ENCODE measurements at regions not wholly inside any gene's neighbourhood (a gene's known extent, or its start where the extent isn't known, plus 50 kb on each side); places are given as distances from the start of the nearest gene placed in this dataset.
"Not testable (repeated sequence)": the region's sequence is repeated elsewhere in the genome, so short reads cannot be mapped to it uniquely, and the experiment has no call there.

DNA sequence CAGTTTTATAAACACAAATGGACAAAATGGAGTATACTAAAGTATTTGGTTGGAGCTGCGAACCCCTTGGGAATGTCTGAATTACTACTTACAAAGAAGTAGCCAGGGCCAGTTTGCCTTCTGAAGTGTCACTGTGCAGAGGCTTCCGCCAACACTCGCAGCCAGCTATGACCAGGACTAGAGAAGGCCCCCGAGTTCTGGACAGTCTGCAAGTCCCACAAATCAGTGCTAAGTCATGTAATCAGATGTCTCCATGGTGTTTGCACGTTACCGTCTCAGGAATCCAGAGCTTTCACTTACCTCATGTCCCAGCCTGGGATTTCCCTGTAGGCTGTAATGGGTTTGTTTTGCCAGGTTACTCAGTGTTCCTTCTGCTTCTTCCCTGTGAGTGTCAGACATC lies 106.6 kb upstream of the SPAG17 start:
- ATAC-seq: no peak

DNA sequence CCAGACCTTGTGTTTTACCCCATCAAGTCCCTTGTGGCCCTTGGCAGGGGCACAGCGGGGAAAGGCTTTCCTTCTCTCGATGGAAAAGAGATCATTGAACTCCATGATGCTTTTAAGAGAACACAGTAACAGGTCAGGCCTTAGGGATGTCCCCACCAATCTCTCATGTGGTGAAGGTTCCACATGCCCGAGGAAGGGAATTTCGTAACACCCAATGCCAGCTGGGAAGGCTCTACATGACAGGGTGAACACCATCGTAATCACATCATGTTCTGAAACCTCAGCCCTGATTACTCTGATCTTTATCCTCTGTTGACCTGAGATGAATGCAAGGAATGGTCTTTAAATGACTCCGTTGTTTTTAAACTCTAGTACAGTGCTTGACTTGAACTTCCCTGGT lies 105.5 kb upstream of the SPAG17 start:
- ATAC-seq: no peak

DNA sequence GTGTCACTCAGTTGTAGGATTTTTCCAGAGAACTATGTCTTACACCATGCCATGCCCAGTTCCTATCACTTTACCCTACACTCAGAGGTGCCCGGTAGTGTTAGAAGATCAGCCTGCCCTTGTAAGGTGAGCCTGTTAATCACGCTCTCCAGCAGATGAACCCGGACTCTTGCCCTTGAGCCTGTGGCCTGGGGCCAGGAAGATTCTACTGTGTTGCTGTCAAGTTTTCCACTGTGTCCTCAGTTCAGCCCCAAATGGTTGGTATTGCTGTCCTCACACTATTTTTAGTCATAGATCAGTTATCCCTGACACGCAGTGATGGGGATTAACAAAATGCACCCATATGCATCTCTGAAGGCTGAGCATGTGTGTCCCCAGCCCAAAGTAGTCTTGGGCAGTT lies 105.0 kb upstream of the SPAG17 start:
- ATAC-seq: no peak

DNA sequence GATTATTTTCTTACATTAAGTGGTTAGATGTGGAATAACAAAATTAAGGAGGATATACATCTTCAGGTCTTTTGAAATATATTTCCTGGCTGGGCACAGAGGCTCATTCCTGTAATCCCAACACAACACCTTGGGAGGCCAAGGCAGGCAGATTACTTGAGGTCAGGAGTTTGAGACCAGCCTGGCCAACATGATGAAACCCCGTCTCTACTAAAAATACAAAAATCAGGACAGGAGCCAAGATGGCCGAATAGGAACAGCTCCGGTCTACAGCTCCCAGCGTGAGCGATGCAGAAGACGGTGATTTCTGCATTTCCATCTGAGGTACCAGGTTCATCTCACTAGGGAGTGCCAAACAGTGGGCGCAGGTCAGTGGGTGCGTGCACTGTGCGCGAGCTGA lies 95.6 kb upstream of the SPAG17 start:
- ATAC-seq: not testable (repeated sequence)

DNA sequence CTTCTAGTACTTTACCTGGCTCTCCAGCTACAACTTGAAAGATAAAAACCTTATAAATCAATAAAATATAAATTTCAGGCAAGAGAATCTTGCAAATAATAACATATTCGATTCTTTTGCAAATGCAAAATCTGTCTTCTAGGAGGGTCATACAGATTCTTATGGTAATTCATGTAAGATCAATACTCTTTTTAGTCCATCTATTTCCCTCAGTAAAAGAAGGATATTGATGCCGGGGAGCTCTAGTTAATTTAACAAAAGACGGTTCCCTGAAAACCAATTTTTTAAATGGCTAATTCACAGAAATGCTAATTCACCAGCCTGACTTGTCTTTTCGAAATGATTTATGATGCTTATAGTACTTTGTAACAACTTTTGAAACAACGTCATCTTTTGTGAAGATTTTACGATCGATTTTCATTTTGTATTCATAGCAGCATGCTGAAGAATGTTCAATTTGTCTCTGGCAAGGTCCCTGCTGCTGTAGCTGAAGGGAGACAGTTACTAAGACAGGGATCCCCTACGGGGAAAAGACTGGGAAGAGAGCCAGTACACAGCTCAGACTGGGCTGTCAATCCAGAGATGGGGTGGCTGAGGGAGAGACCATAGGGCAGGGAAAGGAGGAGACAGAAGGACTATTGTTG lies 90.6 kb upstream of the SPAG17 start:
- no peak for ATAC-seq

DNA sequence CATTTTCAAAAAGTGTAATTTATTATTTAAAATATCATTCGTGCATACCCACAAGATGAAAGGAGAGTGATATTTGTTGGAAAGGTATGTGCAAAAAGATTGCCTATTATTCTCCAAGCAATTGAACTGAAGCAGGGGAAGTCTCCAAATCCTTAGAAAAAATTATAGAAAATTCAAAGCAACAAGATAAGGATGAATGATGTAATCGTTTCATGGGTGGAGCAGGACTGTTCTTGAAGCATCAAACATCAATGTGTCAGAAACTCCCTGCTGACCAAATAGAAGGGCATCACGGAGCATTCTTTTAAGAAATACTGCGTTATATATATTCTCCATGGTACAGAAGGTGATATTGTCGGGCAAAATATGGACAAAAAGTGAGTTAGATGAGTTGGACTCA lies 87.9 kb upstream of the SPAG17 start:
- ATAC-seq: no peak

DNA sequence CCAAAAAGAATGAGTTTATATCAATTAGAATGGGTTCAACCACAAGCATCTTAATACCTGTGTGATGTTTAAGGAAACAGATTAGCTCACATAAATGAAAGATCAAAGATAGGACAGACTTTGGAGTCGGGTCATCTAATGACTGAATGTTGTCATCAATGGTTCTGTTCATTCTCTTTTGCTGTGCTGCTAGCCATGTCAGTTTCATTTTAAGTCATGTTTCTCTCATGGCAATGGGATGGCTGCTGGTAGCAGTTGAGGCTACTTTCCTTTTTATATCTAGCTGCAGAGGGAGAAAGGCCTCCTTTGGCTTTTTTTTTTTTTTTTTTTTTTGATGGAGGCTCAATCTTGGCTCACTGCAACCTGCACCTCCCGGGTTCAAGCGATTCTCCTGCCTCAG lies 86.9 kb upstream of the SPAG17 start:
- ATAC-seq: no peak

DNA sequence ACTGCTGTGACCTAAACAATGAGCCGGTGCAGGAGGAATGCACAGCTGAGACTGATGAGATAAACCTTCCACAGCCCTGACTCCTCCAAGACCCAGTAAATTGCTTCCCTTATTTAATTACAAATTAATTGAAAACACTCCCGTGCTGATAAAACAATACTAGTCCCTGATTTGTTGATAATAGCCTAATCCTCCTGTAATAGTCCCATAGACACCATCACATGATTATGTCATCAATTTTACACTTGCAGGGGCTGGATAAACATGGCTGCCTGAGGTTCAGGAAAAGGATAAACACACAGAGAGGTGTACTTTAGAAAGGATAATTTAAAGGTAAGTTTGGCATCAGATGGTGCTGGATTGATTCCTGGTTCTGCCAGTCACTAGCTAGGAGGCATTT lies 84.6 kb upstream of the SPAG17 start:
- ATAC-seq: no peak

DNA sequence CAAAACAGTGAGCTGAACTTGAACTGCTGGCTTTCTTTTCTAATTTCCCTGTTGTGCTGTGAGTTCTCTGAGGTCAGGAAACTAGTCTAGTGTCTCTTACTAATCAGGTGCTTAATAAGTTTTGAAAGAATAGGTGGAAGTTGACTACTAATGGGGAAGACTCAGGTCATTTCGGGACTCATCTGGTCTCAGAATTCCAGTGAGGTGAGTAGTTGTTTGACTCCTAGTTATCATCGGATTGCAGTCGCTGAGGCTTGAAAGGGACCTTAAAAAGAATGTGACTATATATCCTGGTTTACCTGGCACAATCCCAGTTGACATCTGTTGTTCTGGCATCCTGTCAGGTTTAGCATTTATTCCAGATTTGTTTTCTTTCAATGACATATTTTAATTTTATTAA lies 81.4 kb upstream of the SPAG17 start:
- peak; percentile 58 for ATAC-seq

DNA sequence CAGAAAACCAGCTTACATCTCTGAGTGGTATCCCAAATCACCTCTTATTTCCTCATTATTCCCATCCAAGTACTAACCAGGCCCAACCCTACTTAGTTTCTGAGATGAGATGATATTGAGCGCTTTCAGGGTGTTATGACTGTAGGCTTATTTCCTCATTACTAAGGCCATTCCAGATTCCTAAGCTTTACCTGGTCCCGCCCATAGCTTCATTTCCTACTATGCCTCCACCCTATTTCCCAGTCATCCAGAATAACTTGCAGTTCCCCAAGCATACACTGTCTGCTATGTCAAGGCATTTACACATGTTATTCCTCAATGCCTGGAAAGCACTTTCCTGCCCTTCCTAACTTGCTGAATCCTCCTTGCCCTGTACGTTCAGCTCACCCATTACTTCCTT lies 79.3 kb upstream of the SPAG17 start:
- ATAC-seq: peak; percentile 80

DNA sequence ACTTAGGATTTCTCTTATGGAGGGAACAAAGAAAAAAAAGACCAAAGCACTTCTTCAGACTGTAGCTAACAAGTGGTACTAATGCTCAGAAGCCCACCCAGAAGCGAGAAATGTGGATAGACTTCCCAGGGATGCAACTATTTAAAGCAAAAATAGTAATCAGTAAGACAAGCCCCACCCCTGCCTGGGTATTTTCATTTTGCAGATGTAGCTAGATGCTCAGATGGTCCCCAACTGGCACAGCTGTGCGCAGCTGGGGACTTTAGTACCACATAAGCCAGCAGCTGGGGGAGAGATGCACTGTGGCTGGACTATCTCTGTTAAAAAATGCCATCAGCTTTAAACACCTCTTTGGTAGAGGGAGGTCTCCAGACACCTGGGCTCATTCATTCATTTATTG lies 77.8 kb upstream of the SPAG17 start:
- ATAC-seq: no peak

DNA sequence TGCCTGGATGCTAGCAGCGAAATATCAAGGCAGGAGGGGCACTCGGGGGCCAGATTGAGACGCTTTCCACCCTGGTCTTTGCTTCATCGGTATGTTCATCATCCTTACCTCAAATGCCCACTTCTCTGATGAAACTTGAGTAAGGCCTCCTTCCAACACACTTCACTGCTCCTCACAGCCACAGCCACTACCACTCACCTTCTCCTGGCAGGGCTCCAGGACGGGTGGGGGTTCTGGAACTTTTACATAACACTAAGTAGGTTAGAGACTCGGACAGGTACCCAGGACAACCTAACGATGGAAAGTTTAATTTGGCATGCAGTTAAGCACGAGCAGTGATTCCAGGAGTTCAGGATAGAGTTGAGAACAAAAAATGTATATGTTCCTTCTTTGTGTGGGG lies 73.9 kb upstream of the SPAG17 start:
- ATAC-seq: no peak

DNA sequence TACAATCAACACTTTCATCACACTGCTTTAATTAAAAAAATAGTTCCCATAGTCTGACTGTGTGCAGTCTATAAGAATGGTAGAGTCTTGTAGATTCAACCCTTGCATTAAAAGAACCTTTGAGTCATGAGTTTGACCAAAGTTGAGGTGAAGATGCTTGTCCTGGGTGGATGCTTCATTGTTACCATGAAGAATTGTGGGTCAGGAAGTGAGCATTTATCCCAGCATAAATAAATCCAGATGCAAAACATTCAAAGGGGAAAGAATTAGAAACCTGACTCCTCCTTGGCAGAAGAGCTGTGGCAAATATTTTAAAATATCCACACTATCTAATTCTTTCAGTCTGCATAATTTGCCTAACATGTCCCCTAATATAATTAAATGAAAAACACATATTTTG lies 72.9 kb upstream of the SPAG17 start:
- no peak for ATAC-seq

DNA sequence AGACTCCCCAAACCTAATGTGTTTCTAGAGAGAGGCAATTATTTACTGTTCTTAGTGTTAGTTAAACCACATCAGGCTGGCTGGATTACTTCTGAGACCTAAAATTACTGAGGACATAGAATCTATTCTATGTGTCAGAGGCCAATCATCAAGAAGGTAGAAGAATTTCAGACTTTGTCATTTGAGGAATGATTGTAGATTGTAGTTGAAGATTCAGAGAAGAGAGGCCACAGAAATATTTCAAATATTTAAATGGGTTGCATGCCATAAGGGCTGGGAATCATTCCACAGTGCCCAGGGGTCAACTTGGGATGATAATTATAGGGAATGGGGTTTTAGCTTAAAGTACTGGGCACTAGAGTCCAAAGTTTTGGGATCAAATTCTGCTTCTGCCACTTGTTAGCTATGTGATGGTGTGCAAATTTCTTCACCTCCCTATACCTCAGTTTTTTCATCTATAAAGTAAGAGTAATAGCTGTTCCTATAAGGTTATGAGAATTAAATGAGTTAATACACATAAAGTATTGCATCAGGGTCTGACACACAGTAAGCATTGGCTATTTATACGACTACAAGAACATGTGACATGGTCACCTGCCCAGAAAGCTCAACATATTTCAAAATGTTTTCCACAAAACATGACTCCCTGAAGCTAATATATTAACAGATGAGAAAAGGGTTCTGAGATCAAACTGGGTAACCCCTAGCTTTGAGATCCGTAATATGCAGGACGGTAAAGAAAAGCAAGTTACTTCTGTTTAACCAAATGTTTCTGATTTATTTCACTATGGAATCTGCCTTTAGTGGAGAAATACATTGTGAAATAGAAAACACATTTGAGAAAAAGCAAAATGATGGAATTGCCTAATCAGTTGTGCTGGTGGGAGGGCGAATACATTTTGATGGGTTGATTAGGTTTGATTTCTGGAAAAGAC lies 69.7 kb upstream of the SPAG17 start:
- ATAC-seq: no peak

DNA sequence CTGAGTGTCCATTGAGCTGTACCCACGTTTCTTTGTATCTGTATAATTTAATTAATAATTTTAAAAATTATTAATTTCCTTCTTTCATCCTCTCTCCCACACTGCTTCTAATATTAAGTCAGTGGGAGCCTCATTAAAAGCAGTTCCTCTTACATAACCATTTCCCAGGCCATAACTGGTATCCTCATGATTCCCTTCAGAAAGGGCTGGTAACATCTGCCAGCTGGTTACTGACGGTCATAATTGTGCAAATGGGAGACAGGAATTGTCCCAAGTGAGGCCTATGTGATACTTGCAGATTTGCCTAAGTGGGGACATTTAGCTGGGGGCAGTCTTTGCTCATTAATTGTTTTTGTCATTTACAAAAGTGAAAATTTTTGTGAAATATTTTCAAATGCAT lies 69.0 kb upstream of the SPAG17 start:
- no peak for ATAC-seq

DNA sequence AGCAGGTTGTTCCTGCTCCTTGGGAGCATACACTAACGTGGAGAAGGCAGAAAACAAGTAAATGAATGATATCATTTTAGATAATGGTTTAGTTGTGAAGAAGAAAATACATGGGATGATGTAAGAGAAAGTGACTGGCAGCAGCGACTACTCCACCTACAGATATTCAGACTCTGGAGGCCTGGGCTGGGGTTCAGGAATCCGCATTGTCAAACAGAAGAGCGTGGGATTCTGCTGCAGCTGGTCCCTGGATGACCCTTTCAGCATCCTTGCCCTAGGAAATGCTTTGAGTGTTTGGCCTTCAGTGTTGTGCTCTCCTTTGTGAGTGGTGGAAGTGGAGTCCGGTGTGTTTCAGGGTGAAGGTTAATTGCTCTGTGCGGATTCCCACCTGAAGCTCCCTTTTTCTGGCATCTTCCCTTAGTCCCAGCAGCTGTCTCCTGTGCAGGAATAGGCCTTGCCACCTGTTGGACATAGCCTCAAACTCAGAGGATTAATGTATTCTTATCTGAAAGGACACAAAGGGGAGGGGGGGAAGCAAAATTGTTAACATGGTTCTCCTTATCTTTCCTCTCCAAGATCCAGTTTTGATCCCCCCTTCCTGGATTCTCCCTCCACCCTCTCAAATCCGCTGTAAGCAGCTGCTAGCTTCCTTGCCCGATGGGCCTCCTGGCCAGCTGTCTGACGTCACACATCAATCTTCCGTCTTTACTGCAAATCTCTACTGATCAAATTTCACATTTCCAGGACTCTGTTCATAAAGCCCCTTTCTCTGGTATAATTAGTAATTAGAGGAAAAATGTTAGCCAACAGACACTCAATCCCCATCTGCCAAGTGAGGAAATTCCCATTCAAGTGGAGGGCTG lies 68.3 kb upstream of the SPAG17 start:
- no peak for ATAC-seq

DNA sequence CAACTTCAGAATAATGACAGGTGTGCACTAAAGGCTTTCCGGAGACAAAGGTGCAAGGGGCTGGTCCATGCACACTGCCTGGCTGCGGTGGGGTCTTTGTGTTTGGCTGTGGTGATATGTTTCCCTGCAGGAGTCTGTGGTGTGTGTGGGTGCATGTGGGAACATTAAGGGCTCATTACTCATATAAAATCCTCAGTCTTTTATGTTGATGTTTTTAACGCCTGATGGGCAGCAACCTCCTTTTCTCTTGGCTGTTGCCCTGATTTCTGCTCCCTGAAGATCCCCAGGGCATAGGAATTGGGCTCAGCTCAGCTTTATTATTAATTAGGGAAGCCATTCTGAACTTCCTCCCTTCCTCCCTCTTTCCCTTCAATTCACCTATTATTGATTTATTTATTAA lies 67.6 kb upstream of the SPAG17 start:
- ATAC-seq: no peak

DNA sequence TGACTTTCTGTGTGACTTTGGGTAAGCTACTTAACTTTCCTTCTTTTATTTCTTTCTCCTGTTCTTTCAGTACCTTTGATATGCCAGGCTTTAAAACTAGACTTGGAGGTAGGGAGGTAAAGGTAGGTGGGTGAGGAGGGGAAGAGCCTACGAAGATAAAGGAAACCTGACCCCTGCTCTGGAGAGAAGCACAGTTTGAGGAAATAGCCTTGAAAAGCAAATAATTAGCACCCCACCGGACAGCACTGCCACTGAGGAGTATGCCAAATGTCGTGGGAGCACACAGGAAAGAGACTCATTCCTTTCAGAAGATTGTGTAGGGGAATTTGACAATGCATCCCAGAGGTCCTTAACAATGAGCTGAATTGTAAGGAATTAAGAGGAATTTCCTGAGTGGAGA lies 65.2 kb upstream of the SPAG17 start:
- no peak for ATAC-seq

DNA sequence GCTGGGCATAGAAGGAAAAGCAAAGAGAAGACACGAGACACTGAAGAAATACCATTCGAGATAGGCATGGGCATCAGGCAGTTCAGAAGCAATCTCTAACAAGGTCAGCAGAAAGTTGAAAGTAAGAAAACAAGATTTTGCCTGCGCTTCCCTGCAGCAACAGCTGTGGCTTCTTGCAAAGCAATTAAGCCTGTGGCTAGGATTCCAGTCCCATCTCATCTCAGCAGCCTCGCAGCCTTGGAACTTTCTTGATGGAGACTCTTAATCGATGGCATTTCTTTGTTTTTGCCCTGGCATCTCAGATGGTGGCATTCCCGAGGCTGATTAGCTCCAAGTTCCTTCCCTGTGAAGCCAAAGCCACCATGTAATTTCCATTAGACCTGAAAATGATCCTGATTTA lies 64.6 kb upstream of the SPAG17 start:
- no peak for ATAC-seq

DNA sequence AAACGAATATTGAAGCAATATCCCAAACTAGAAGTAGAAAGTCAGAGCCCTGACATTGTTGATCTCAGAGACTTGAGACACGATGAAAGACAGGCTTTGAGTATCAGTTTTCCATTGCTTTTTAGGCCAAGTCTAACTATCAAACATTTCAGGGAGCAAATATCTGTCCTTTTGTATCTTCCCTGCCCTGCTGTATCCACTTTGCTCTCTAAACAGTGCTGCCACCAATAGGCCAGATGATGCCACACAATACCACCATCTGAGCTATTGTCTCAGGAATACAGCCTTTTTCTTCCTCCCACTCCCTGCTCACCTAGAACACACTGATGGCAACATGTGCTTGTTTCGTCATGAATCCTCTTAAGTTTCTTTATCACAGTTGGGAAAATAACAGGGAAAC lies 62.6 kb upstream of the SPAG17 start:
- peak; percentile 57 for ATAC-seq

DNA sequence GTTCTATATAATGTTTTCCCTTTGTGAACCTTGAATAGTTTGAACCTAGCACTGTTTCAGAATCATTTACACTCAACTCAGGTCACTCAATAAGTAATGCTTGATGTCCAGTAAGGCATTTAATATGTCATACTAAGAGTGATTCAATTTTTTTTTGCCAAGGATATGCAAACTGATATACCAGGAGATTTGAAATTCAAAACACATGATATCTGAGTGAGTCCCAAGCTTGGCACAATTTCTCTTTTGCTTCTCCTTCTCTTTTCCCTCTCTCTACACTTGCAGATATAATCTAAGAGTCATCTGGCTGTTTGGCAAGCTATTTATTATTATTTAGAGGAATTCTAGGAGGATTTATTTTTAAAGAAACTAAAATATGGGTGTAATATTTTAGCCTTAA lies 61.6 kb upstream of the SPAG17 start:
- ATAC-seq: no peak

DNA sequence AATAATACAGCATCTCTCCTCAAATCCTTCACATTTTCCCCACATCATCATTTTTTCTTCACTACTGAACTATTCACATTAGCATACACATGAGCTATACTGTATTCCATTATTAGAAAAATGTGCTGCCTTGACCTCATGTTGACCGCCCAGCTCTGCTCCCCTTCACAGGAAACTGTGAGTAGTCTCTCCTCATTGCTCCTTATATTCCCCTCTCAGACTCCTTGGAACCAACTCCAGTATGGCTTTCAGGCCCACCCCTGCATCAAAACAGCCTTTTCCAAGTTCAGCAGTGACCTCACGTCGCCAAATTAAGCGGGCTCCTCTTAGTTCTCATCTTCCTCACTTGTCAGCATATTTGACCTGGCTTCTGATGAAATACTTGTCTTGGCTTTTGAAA lies 59.2 kb upstream of the SPAG17 start:
- ATAC-seq: no peak

DNA sequence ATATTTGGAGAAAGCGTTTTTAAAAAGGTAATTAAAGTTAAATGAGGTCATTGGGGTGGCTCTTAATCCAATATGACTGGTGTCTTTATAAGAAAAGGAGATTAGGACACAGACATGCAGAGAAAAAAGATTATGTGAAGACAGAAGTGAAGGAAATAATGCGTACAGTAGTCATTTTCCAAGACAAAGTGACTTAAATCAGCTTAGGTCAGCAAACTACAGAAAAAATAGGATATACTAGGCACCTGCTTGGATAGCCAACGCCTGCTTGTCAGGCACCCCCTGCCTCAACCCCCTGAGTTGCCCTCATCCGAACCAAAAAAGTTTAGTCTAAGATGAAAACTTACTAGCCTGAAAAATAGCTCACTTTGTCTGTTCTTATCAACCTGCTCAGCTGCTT lies 58.2 kb upstream of the SPAG17 start:
- ATAC-seq: no peak
